Tongue (tissue), 2 donors: ENCODE measurements at regions not wholly inside any gene's neighbourhood (a gene's known extent, or its start where the extent isn't known, plus 50 kb on each side); places are given as distances from the start of the nearest gene placed in this dataset.
"Not testable (repeated sequence)": the region's sequence is repeated elsewhere in the genome, so short reads cannot be mapped to it uniquely, and the experiment has no call there.

Experiments used
- DNase-seq: peaks from one replicate; pipeline ENCODE4 v3.0.0-alpha.2; 2015
- small RNA-seq: library from RNA; depleted of rRNA; stranded (forward); fragments of <200 nt; gene quantifications from one replicate; pipeline ENCODE3, GENCODE V24; 2014; ENCODE audit warnings: low replicate concordance

DNA sequence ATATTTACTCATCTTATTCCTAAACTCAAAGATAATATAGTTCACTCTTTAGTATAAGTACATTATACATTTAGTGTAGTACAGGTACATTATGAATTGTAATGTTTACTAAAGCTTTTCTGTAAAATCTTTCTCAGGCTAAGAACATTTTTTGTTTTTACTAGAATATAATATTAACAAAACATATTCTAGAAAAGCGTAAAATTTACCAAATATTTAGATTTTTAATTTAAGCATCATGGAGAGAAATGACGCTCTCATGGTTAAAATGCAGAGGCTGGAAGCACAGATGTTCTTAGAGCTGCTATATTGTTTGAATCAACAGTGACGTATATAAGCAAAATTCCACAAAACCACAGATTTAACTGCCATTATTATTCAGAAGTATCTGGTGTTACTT lies 54.7 kb upstream of the NBPF15 start:
- DNase-seq, result not testable (repeated sequence)

DNA sequence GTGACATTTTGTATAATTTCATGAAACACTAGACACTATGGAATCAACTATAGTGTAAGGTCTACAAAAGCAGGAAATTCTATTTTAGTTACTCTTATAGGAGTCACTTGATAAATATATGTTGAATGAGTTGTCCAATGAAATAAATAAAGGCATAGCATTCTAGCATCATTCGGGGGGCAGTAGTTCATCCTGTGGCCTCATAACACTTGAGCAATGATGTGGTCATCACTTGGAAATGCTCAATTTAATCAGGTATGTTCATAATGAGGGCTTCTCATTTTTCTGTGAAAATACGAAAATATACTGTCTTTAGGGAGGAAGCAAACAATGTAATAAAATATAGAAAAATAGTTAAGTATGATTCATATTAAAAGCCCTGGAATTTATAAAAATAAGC lies 55.4 kb upstream of the NBPF15 start:
- not testable (repeated sequence) for DNase-seq

DNA sequence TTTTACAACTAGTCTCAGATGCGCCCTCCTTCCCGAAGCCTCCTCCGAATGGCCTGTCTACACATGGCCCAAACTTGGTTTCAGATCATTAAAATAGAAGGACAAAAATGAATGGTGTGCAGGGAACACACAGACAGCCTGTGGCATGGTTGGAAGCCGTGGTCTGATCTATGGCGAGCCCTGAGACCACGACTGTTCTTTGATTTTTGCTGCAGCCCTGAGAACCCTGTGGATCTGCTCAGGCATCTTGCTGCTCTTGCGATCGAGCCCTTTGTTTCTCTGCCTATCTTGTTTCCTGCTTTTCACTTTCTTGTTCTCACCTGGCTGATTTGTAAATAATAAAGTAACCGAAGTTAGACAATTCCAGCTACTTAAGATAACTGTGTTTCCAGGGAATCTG lies 57.0 kb upstream of the NBPF15 start:
- DNase-seq, result not testable (repeated sequence)

- DNase-seq, result peak; percentile 78
Observed at GRCh38 chr1:144519528-144520189, 58.2 kb upstream of the NBPF15 start.

GRCh38 chr1:144523661-144524407 lies 62.4 kb upstream of the NBPF15 start:
- peak; percentile 56 for DNase-seq

GRCh38 chr1:144532156-144532607 lies 60.5 kb upstream of the PPIAL4F start:
- not testable (repeated sequence) for DNase-seq

DNA sequence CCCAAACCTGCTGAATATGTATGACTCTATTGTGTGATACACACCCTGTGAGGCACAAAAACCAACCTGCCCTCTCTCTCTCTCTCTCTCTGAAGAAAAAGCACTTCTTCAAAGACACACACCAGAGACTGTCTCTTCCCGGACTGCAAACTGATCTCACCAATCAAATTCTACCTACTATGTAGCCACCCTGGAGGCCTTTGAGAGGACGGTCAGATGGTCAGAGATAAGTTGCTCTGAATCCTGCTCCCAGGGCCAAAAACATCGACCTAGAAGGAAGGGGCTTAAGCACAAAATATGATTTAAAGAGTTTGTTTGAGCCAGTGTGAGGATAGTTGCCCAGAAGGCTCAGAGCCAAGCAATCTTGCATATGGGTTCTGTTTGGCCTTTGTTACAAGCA lies 59.2 kb upstream of the PPIAL4F start:
- DNase-seq, result not testable (repeated sequence)

GRCh38 chr1:144534286-144534685 lies 58.4 kb upstream of the PPIAL4F start:
- DNase-seq, result not testable (repeated sequence)

DNA sequence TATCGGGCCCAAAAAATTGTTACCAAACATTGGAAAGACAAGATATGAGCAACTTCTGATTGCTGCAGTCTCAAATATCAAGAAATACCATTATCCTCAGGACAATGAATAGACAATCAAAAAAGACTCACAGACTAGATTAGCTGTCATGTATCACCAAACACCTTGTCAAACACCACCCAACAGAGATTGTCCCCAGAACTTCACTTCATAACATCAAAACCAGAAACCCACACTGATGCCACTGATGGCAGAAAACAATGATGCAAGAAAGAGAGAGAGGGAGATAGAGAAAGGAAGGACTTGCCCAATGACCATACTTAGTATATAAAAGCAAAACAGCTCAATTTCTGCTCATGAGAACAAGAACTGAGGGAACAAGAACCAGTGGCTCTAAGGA lies 56.0 kb upstream of the PPIAL4F start:
- not testable (repeated sequence) for DNase-seq

- not testable (repeated sequence) for DNase-seq
Observed at GRCh38 chr1:144537234-144537633, 55.5 kb upstream of the PPIAL4F start.

- not testable (repeated sequence) for DNase-seq
Observed at GRCh38 chr1:144538736-144539135, 54.0 kb upstream of the PPIAL4F start.

DNA sequence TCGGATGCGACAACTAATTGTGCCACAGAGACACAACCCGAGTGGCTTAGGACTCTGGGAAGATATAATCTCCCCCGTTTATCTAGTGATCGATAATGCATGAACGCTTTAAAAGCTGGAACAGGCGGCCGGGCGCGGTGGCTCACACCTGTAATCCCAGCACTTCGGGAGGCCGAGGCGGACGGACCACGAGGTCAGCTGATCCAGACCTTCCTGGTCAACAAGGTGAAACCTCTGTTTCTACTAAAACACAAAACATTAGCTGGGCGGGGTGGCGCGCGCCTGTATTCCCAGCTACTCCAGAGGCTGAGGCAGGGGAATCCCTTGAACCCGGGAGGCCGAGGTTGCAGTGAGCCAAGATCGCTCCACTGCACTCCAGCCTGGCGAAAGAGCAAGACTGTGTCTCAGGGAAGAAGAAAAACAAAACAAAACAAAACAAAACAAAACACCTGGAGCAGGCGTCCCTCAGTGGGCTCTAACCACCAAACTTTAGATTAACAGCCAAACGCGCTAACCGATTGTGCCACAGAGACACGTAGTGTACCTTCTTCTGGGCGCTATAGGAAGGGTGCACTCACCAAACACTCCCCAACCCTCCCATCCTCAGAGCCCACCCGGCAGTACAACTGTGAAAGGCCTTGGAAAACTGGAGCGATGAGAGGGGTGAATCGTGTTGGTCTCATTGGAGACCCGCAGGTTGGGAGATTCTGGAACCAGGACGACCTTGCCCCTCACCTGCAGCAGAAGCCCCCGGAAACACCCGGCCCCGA lies 53.3 kb upstream of the PPIAL4F start:
- not testable (repeated sequence) for DNase-seq

Small RNA genes lying in the stretch of these regions (small RNA-seq; reads per million reads assigned to genes)
- 0.66 reads per million, percentile 80 among the genes with 10 or more reads in this experiment for gene RF00003
